ENCODE measurements at regions not wholly inside any gene's neighbourhood (a gene's known extent, or its start where the extent isn't known, plus 50 kb on each side); places are given as distances from the start of the nearest gene placed in this dataset.

DNA sequence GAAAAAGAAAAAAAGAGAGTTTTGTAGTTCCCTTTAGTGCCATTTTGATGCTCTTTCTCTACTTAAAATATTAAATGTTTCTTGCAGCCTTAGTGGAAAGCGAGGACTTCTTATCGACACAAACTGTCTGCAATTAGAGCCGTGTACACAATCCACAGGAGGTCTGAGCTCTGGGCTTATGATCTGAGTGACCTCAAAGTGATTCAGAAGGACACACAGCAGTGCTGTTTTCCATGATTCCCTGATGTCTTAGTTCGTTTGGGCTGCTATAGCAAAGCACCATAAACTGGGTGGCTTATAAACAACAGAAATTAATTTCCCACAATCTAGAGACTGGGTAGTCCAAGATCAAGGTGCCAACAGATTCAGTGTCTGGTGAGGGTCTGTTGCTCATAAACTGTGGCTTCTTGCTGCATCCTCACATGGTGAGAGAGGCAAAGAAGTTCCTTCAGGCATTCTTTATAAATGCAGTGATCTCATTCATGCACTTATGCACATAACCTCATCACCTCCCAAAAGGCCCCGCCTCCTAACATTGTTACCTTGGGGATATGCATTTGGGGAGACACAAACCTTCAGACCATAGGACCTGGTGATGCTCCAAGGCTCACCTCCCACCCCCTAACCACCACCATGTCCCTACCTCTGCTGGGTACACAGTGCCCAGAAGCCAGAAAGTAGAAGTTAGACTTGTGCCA is 204.5 kb upstream of the GHITM start:
- TF ChIP-seq EZH2 (IDR thresholded peaks at IDR 0.05; ENCODE audit: low read length, unreplicated experiment) (no peak), EZH2phosphoT487 (IDR thresholded peaks at IDR 0.05; ENCODE audit: borderline replicate concordance, low read length) (no peak)
- TF ChIP-seq, protein P1, sequence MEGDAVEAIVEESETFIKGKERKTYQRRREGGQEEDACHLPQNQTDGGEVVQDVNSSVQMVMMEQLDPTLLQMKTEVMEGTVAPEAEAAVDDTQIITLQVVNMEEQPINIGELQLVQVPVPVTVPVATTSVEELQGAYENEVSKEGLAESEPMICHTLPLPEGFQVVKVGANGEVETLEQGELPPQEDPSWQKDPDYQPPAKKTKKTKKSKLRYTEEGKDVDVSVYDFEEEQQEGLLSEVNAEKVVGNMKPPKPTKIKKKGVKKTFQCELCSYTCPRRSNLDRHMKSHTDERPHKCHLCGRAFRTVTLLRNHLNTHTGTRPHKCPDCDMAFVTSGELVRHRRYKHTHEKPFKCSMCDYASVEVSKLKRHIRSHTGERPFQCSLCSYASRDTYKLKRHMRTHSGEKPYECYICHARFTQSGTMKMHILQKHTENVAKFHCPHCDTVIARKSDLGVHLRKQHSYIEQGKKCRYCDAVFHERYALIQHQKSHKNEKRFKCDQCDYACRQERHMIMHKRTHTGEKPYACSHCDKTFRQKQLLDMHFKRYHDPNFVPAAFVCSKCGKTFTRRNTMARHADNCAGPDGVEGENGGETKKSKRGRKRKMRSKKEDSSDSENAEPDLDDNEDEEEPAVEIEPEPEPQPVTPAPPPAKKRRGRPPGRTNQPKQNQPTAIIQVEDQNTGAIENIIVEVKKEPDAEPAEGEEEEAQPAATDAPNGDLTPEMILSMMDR (conservative IDR thresholded peaks at IDR 0.05; ENCODE audit: low read depth, low read length): no peak

Measured in PC-3 (cell line).